GM12892 (cell line): ENCODE measurements at regions not wholly inside any gene's neighbourhood (a gene's known extent, or its start where the extent isn't known, plus 50 kb on each side); places are given as distances from the start of the nearest gene placed in this dataset.

Experiments used
- POLR2A ChIP-seq: IDR thresholded peaks from 2 replicates; pipeline ENCODE4 v1.6.1; 2011; ENCODE audit warnings: low read depth, low read length, control low read depth
- POLR2AphosphoS5 ChIP-seq: IDR thresholded peaks from 2 replicates; pipeline ENCODE4 v1.6.1; 2011; ENCODE audit warnings: low read depth, low read length, control low read depth
- TAF1 ChIP-seq: IDR thresholded peaks from 2 replicates; pipeline ENCODE4 v1.6.1; 2011; ENCODE audit warnings: low read depth, mild to moderate bottlenecking, control low read depth, low read length, borderline replicate concordance

DNA sequence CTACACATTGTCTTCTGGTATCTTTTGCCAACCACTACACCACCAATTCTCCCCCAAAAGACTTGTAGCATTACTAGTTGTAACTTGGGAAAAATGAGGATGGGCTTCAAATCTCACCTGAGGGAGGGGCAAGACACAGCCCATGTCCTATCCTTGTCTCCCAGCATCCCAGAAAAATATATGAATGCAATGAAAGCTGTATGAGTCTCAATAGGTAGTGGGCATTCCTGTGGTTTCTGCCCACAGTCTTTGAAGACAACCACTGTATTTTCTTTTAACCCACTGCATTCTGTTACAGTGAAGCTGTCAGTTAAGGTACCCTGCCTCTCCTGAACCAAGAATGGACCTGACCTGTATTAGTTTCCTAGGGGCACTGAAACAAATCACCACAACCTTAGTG, 336.2 kb upstream of the TMPO start:
- TF ChIP-seq POLR2AphosphoS5 (no peak), TAF1 (no peak), POLR2A (no peak)
